Amniotic stem cell (primary cell): ENCODE measurements at regions not wholly inside any gene's neighbourhood (a gene's known extent, or its start where the extent isn't known, plus 50 kb on each side); places are given as distances from the start of the nearest gene placed in this dataset.

Experiments used
- DNase-seq: peaks from one replicate; lab custom pipeline; 2025; lab: John Stamatoyannopoulos, UW

- no peak for DNase-seq
Measured at GRCh38 chr4:127082986-127083385, 549.8 kb upstream of the INTU start.

- DNase-seq, result no peak
Measured at GRCh38 chr4:127084666-127085065, 548.1 kb upstream of the INTU start.

- no peak for DNase-seq
Measured at GRCh38 chr4:127097061-127097460, 535.7 kb upstream of the INTU start.

DNA sequence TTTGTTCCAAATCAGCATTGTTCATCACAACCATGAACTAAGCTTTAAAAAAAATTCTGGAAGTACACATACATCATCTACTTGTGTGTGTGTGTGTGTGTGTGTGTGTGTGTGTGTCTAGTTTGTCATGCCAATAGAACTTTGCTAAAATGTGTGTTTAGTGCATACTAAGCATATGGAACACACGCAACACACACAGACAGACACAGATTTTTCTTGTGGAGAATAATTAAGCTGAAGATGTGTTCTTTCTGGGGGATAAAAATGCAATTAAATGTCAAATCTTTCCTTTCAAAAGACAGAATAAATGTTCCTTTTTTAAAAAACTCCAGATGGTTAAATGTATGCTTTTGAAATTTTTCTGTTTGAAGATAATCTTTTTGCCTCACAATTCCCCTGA is 530.4 kb upstream of the INTU start:
- DNase-seq, result no peak

DNA sequence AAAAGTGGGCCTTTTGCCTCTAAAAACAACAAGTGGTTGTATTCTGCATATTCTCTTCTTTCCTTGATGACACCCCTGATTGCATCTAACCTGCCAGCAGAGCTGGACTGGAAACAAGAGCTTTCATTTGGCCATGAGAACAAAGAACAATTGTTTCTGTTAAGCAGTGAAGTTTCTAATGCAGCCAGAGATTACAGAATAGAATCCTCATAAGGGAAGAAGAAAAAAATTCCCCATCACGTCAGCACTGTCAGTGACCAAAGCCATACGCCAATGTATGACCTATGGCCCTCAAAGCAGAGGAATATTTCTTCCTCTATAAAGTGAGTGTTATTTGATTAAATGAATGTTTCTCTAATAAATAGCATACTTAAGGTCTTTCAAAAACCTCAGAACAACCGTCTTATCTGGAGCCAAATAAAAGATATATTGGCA is 529.1 kb upstream of the INTU start:
- no peak for DNase-seq

DNA sequence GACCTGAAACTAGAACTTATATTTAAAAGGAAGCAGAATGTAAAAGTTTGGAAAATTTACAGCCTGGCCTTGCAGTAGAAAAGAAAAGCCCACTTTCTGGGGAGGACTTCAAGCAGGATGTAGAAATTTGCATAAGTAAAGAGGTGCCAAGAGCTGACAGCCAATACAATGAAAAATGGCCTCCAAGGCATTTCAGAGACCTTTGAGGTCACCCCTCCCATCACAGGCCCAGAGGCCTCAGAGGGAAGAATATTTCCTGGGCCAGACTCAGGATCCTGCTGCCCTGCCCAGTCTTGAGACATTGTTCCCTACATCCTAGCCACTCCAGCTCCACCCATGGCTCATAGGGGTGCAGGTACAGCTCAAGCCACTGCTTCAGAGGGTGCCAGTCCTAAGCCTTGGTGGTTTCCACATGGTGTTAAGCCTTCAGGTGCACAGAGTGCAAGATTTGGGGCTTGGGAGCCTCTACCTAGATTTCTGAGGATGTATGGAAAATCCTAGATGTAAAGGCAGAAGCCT is 518.9 kb upstream of the INTU start:
- DNase-seq, result no peak

- no peak for DNase-seq
Measured at GRCh38 chr4:127118681-127119080, 514.1 kb upstream of the INTU start.

- no peak for DNase-seq
Measured at GRCh38 chr4:127120441-127121090, 512.2 kb upstream of the INTU start.

GRCh38 chr4:127124919-127125318 is 507.8 kb upstream of the INTU start:
- no peak for DNase-seq

GRCh38 chr4:127126718-127127117 is 506.0 kb upstream of the INTU start:
- DNase-seq, result no peak

- DNase-seq, result no peak
Measured at GRCh38 chr4:127131527-127131926, 501.2 kb upstream of the INTU start.

DNA sequence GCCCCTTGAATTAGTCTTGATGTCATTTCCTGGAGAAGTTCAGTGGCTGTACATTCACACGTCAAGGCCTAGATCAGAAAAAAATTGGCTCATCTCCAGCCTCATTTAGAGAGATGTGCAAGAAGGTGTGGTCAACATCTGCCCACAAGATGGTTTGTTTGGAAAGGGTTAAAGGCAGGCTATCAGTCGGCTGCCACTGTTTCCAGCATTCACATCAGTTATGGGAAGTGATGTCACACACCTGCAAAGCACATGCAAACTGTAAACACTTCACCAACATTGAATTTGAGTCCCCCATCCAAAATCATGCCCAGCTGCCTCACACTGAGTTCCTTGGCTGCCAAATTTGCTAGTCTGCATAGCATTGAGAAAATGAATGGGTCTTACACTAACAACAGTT is 498.3 kb upstream of the INTU start:
- no peak for DNase-seq

- DNase-seq, result no peak
Measured at GRCh38 chr4:127138586-127138985, 494.2 kb upstream of the INTU start.

- DNase-seq, result no peak
Measured at GRCh38 chr4:127139788-127140286, 492.9 kb upstream of the INTU start.

GRCh38 chr4:127140306-127140705 is 492.5 kb upstream of the INTU start:
- DNase-seq, result no peak

DNA sequence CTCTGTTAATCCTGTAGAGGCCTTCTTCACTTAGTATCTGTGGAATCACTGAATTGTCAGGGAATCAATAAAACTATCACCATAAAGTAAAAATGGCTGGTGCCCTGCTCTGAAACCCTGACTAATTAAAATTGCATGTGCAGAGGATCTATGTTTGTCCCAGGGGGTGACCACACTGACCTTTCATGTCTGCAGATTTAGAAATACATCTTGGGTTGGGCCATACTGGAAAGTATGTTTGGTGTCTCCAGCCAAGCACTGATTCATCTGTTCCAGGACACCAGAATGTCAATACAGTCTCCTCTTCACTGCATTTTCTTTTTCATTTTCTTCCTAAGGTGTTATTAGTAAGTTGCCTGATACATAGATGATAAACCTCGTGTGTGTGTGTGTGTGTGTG is 490.9 kb upstream of the INTU start:
- DNase-seq, result no peak

GRCh38 chr4:127143460-127144195 is 489.1 kb upstream of the INTU start:
- no peak for DNase-seq

DNA sequence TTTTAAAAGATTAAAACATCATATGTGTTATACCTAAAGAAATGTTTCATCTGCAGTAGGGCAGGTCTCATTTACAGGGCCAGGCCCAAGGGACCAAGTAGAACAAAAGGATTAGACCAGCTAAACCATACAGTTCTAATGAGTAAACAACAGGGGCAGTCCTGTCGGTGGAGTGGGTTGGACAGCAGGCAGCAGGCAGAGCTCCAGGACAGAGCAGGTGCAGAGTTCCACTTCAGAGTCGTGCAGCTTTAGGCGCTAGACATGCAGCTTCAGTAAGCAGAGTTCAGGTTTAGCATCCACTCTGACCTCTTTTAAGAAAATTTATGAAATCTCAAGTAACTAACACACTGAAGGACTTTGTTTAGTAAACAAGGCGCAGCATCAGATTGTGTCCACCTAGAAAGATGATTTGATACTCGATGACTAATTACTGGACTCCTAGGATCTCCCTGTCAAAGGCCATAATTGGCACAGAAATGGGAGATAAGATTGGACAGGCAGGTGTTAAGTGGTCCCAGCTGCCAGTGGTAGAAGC is 487.7 kb upstream of the INTU start:
- no peak for DNase-seq

DNA sequence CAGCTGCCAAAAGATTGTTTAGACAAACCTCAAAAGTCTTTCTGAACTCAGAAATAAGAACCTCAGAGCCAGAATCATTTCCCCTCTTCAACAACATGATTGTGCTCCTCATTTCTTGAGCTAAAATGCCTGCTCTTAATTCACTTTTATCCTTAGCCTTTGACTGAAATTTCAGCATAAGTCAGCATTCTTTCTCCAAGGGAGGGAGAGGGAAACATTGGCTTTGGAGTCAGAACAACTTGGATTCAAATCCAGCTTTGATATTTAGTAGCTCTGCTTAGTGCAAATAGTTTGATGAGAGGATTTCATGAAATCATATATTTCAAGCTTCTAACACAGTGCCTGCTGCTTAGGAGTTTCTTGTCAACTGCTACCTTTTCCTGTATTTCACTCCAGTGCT is 484.6 kb upstream of the INTU start:
- DNase-seq, result no peak

DNA sequence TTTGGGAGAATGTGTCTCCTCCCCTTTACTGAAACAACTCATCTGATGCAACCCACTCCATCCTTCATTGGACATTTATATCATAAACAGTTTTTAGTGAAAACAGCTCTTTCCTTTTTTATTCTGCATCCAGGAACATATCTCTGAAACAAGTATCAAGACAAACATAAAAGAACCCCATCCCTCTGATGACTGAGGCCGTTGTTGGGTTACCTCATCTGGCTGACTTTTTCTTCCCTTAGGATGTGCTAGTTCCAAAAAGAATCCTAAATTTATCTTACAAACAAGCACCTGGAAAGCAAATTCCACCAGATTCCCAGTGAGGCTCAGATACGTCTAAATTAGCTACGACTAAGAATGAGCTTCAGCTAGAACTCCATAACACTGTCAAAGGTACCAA is 483.7 kb upstream of the INTU start:
- no peak for DNase-seq

GRCh38 chr4:127151941-127152340 is 480.8 kb upstream of the INTU start:
- DNase-seq, result no peak

DNA sequence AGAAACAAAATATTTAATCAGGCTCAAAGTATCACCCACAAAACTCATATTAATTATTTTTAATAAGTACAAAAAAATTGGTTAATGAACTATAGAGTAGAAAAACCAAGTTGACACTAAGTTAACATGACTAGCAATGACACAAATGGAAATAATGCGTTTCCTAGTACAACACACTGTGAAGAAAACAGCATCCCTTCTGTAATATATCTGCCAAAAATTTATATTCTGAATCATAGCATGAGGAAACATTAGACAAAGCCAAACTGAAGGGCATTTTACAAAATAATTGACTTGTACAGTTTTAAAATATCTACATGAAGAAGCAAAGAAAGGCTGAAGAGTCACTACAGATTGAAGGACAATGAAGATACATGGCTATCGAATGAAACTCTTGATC is 477.6 kb upstream of the INTU start:
- DNase-seq, result no peak

GRCh38 chr4:127155555-127155954 is 477.2 kb upstream of the INTU start:
- DNase-seq, result no peak
